HG03521 (cell line): ENCODE measurements at regions not wholly inside any gene's neighbourhood (a gene's known extent, or its start where the extent isn't known, plus 50 kb on each side); places are given as distances from the start of the nearest gene placed in this dataset.

Experiments used
- ATAC-seq: cut with Tn5 transposase; IDR thresholded peaks from one replicate; pipeline ENCODE4 v1.9.1; 2021; ENCODE audit warnings: mild to moderate bottlenecking, moderate library complexity; ENCODE audit not compliant: unreplicated experiment

- ATAC-seq: no peak
Observed at GRCh38 chr5:164359260-164360255, 854.1 kb downstream of the MAT2B start.

- no peak for ATAC-seq
Observed at GRCh38 chr5:164360589-164360988, 855.2 kb downstream of the MAT2B start.

- no peak for ATAC-seq
Observed at GRCh38 chr5:164361986-164362385, 856.6 kb downstream of the MAT2B start.

- ATAC-seq: no peak
Observed at GRCh38 chr5:164362835-164363234, 857.4 kb downstream of the MAT2B start.

GRCh38 chr5:164364237-164365208 is 859.1 kb downstream of the MAT2B start:
- no peak for ATAC-seq

GRCh38 chr5:164370841-164371240 is 865.4 kb downstream of the MAT2B start:
- ATAC-seq: no peak

GRCh38 chr5:164372892-164373291 is 867.5 kb downstream of the MAT2B start:
- no peak for ATAC-seq

GRCh38 chr5:164373876-164374275 is 868.5 kb downstream of the MAT2B start:
- ATAC-seq: no peak

- ATAC-seq: no peak
Observed at GRCh38 chr5:164375051-164375450, 869.6 kb downstream of the MAT2B start.

- no peak for ATAC-seq
Observed at GRCh38 chr5:164376843-164377242, 871.4 kb downstream of the MAT2B start.

- no peak for ATAC-seq
Observed at GRCh38 chr5:164377746-164378145, 872.3 kb downstream of the MAT2B start.

GRCh38 chr5:164383662-164384061 is 878.2 kb downstream of the MAT2B start:
- no peak for ATAC-seq

GRCh38 chr5:164392531-164392930 is 887.1 kb downstream of the MAT2B start:
- no peak for ATAC-seq

GRCh38 chr5:164394686-164395194 is 889.3 kb downstream of the MAT2B start:
- no peak for ATAC-seq

- no peak for ATAC-seq
Observed at GRCh38 chr5:164412531-164412930, 907.1 kb downstream of the MAT2B start.

GRCh38 chr5:164420161-164420560 is 914.7 kb downstream of the MAT2B start:
- ATAC-seq: no peak

GRCh38 chr5:164422400-164422799 is 917.0 kb downstream of the MAT2B start:
- no peak for ATAC-seq

GRCh38 chr5:164431634-164432304 is 926.4 kb downstream of the MAT2B start:
- no peak for ATAC-seq

GRCh38 chr5:164433106-164433870 is 927.9 kb downstream of the MAT2B start:
- no peak for ATAC-seq

- no peak for ATAC-seq
Observed at GRCh38 chr5:164435576-164435975, 930.2 kb downstream of the MAT2B start.
